Mammary epithelial cell (primary cell): ENCODE measurements at regions not wholly inside any gene's neighbourhood (a gene's known extent, or its start where the extent isn't known, plus 50 kb on each side); places are given as distances from the start of the nearest gene placed in this dataset.

Source experiments
- EZH2 ChIP-seq: IDR thresholded peaks from 2 replicates; pipeline ENCODE4 v1.6.1; 2012; ENCODE audit warnings: low read length, inconsistent platforms, borderline replicate concordance
- TF ChIP-seq, protein P1 (sequence below), 2 donors: IDR thresholded peaks in 1 of 2; conservative IDR thresholded peaks in 1 of 2; 2 replicates each; pipeline ENCODE4 v1.5.1; 2011 to 2012; ENCODE audit warnings: inconsistent platforms in 2 of 2, low read length in 2 of 2, mild to moderate bottlenecking in 2 of 2, control low read depth in 1 of 2, low read depth in 1 of 2; ENCODE audit not compliant: insufficient read depth in 1 of 2; ENCODE audit errors: extremely low read depth in 1 of 2

DNA sequence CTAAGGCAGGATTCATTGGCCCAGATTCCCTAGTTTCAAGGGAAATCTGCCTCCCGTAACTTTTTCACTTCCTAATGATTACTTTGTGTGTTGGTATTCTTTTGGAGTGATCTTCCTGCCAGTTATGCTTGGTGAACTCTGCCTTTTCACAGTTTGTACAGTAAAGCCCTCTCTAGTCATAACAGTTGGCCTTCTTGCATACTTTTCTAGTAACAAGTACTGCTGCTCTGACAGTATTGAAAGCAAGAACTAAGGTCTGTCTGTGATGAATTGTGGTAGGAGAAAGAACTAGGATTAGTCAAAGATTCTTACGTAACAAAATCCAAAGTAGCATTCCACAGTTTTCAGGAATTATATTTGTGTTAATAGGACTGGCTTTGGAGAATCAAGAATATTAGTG lies 1457.2 kb upstream of the WWC1 start:
- TF ChIP-seq, protein P1, sequence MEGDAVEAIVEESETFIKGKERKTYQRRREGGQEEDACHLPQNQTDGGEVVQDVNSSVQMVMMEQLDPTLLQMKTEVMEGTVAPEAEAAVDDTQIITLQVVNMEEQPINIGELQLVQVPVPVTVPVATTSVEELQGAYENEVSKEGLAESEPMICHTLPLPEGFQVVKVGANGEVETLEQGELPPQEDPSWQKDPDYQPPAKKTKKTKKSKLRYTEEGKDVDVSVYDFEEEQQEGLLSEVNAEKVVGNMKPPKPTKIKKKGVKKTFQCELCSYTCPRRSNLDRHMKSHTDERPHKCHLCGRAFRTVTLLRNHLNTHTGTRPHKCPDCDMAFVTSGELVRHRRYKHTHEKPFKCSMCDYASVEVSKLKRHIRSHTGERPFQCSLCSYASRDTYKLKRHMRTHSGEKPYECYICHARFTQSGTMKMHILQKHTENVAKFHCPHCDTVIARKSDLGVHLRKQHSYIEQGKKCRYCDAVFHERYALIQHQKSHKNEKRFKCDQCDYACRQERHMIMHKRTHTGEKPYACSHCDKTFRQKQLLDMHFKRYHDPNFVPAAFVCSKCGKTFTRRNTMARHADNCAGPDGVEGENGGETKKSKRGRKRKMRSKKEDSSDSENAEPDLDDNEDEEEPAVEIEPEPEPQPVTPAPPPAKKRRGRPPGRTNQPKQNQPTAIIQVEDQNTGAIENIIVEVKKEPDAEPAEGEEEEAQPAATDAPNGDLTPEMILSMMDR (conservative IDR thresholded peaks at IDR 0.05 in 1 of 2, IDR thresholded peaks at IDR 0.05 in 1 of 2; ENCODE audit: extremely low read depth in 1 of 2, insufficient read depth in 1 of 2, low read depth in 1 of 2, low read length in 2 of 2), result no peak
- TF ChIP-seq EZH2, result no peak
